ENCODE measurements at regions not wholly inside any gene's neighbourhood (a gene's known extent, or its start where the extent isn't known, plus 50 kb on each side); places are given as distances from the start of the nearest gene placed in this dataset.

GRCh38 chr5:143685246-143685815 is 126.6 kb upstream of the HMHB1 start:
- no peaks in the 10 kb centered on the region for H3K4me1 ChIP-seq (ENCODE audit: control insufficient read depth in 2 of 2, insufficient read depth in 2 of 2, low read length in 1 of 2)
- H3K4me3 ChIP-seq (ENCODE audit: low read depth in 1 of 2, low read length in 2 of 2) = no peak overlapping the region
- H3K9me3 ChIP-seq (ENCODE audit: control insufficient read depth in 2 of 2, insufficient read depth in 1 of 2, low read depth in 1 of 2, low read length in 1 of 2) = no peaks in the 10 kb centered on the region
- 80 to 94% methylated on average over 2 of the region's 2 CpGs for WGBS, 2 donors
- no peaks in the 10 kb centered on the region for H3K27me3 ChIP-seq (ENCODE audit: control insufficient read depth in 1 of 2, insufficient read depth in 2 of 2, low read length in 2 of 2)
- no peak overlapping the region for H3K27ac ChIP-seq (ENCODE audit: low read depth in 2 of 2, low read length in 1 of 2)
- no peaks in the 10 kb centered on the region for H3K36me3 ChIP-seq (ENCODE audit: control insufficient read depth in 2 of 2, insufficient read depth in 2 of 2, low read length in 1 of 2)

GRCh38 chr5:143683459-143683858 is 128.5 kb upstream of the HMHB1 start:
- H3K27ac ChIP-seq (ENCODE audit: low read depth in 2 of 2, low read length in 1 of 2) = no peak overlapping the region
- WGBS, 2 donors = 69 to 82% methylated on average over 1 of the region's 1 CpG
- H3K4me1 ChIP-seq (ENCODE audit: control insufficient read depth in 2 of 2, insufficient read depth in 2 of 2, low read length in 1 of 2) = no peaks in the 10 kb centered on the region
- no peaks in the 10 kb centered on the region for H3K27me3 ChIP-seq (ENCODE audit: control insufficient read depth in 1 of 2, insufficient read depth in 2 of 2, low read length in 2 of 2)
- H3K36me3 ChIP-seq (ENCODE audit: control insufficient read depth in 2 of 2, insufficient read depth in 2 of 2, low read length in 1 of 2) = no peaks in the 10 kb centered on the region
- no peaks in the 10 kb centered on the region for H3K9me3 ChIP-seq (ENCODE audit: control insufficient read depth in 2 of 2, insufficient read depth in 1 of 2, low read depth in 1 of 2, low read length in 1 of 2)
- no peak overlapping the region for H3K4me3 ChIP-seq (ENCODE audit: low read depth in 1 of 2, low read length in 2 of 2)

- Histone ChIP-seq H3K27ac (ENCODE audit: low read depth in 2 of 2, low read length in 1 of 2) (no peak overlapping the region), H3K9me3 (ENCODE audit: control insufficient read depth in 2 of 2, insufficient read depth in 1 of 2, low read depth in 1 of 2, low read length in 1 of 2) (no peaks in the 10 kb centered on the region), H3K27me3 (ENCODE audit: control insufficient read depth in 1 of 2, insufficient read depth in 2 of 2, low read length in 2 of 2) (no peaks in the 10 kb centered on the region), H3K36me3 (ENCODE audit: control insufficient read depth in 2 of 2, insufficient read depth in 2 of 2, low read length in 1 of 2) (no peaks in the 10 kb centered on the region), H3K4me1 (ENCODE audit: control insufficient read depth in 2 of 2, insufficient read depth in 2 of 2, low read length in 1 of 2) (no peaks in the 10 kb centered on the region), H3K4me3 (ENCODE audit: low read depth in 1 of 2, low read length in 2 of 2) (no peak overlapping the region)
- 47 to 60% methylated on average over 3 of the region's 3 CpGs for WGBS, 2 donors
Observed at GRCh38 chr5:143682929-143683386, 129.0 kb upstream of the HMHB1 start.

- H3K9me3 ChIP-seq (ENCODE audit: control insufficient read depth in 2 of 2, insufficient read depth in 1 of 2, low read depth in 1 of 2, low read length in 1 of 2) = no peaks in the 10 kb centered on the region
Observed at GRCh38 chr5:143682246-143682905, 129.6 kb upstream of the HMHB1 start.

GRCh38 chr5:143680672-143681259 is 131.2 kb upstream of the HMHB1 start:
- Histone ChIP-seq H3K4me3 (ENCODE audit: low read depth in 1 of 2, low read length in 2 of 2) (no peak overlapping the region), H3K27ac (ENCODE audit: low read depth in 2 of 2, low read length in 1 of 2) (no peak overlapping the region), H3K9me3 (ENCODE audit: control insufficient read depth in 2 of 2, insufficient read depth in 1 of 2, low read depth in 1 of 2, low read length in 1 of 2) (no peaks in the 10 kb centered on the region), H3K4me1 (ENCODE audit: control insufficient read depth in 2 of 2, insufficient read depth in 2 of 2, low read length in 1 of 2) (no peaks in the 10 kb centered on the region), H3K36me3 (ENCODE audit: control insufficient read depth in 2 of 2, insufficient read depth in 2 of 2, low read length in 1 of 2) (no peaks in the 10 kb centered on the region), H3K27me3 (ENCODE audit: control insufficient read depth in 1 of 2, insufficient read depth in 2 of 2, low read length in 2 of 2) (no peaks in the 10 kb centered on the region)
- 73 to 83% methylated on average over 4 of the region's 4 CpGs for WGBS, 2 donors

More at GRCh38 chr5:143682246-143682905, 129.6 kb upstream of the HMHB1 start:
- Histone ChIP-seq H3K4me1 (ENCODE audit: control insufficient read depth in 2 of 2, insufficient read depth in 2 of 2, low read length in 1 of 2) (no peaks in the 10 kb centered on the region), H3K27ac (ENCODE audit: low read depth in 2 of 2, low read length in 1 of 2) (no peak overlapping the region), H3K4me3 (ENCODE audit: low read depth in 1 of 2, low read length in 2 of 2) (no peak overlapping the region), H3K36me3 (ENCODE audit: control insufficient read depth in 2 of 2, insufficient read depth in 2 of 2, low read length in 1 of 2) (no peaks in the 10 kb centered on the region), H3K27me3 (ENCODE audit: control insufficient read depth in 1 of 2, insufficient read depth in 2 of 2, low read length in 2 of 2) (no peaks in the 10 kb centered on the region)
- WGBS, 2 donors = 31 to 58% methylated on average over 2 of the region's 2 CpGs

GRCh38 chr5:143679777-143680176 is 132.2 kb upstream of the HMHB1 start:
- Histone ChIP-seq H3K4me3 (ENCODE audit: low read depth in 1 of 2, low read length in 2 of 2) (no peak overlapping the region), H3K9me3 (ENCODE audit: control insufficient read depth in 2 of 2, insufficient read depth in 1 of 2, low read depth in 1 of 2, low read length in 1 of 2) (no peaks in the 10 kb centered on the region)
- 43 to 58% methylated on average over 1 of the region's 1 CpG for WGBS, 2 donors

GRCh38 chr5:143678148-143678905 is 133.6 kb upstream of the HMHB1 start:
- 93 to 95% methylated on average over 1 of the region's 1 CpG for WGBS, 2 donors
- Histone ChIP-seq H3K27ac (ENCODE audit: low read depth in 2 of 2, low read length in 1 of 2) (no peak overlapping the region), H3K9me3 (ENCODE audit: control insufficient read depth in 2 of 2, insufficient read depth in 1 of 2, low read depth in 1 of 2, low read length in 1 of 2) (no peaks in the 10 kb centered on the region), H3K27me3 (ENCODE audit: control insufficient read depth in 1 of 2, insufficient read depth in 2 of 2, low read length in 2 of 2) (no peaks in the 10 kb centered on the region), H3K36me3 (ENCODE audit: control insufficient read depth in 2 of 2, insufficient read depth in 2 of 2, low read length in 1 of 2) (no peaks in the 10 kb centered on the region), H3K4me1 (ENCODE audit: control insufficient read depth in 2 of 2, insufficient read depth in 2 of 2, low read length in 1 of 2) (no peaks in the 10 kb centered on the region), H3K4me3 (ENCODE audit: low read depth in 1 of 2, low read length in 2 of 2) (no peak overlapping the region)

More at GRCh38 chr5:143679777-143680176, 132.2 kb upstream of the HMHB1 start:
- Histone ChIP-seq H3K36me3 (ENCODE audit: control insufficient read depth in 2 of 2, insufficient read depth in 2 of 2, low read length in 1 of 2) (no peaks in the 10 kb centered on the region), H3K4me1 (ENCODE audit: control insufficient read depth in 2 of 2, insufficient read depth in 2 of 2, low read length in 1 of 2) (no peaks in the 10 kb centered on the region), H3K27me3 (ENCODE audit: control insufficient read depth in 1 of 2, insufficient read depth in 2 of 2, low read length in 2 of 2) (no peaks in the 10 kb centered on the region), H3K27ac (ENCODE audit: low read depth in 2 of 2, low read length in 1 of 2) (no peak overlapping the region)

- Histone ChIP-seq H3K27me3 (ENCODE audit: control insufficient read depth in 1 of 2, insufficient read depth in 2 of 2, low read length in 2 of 2) (no peaks in the 10 kb centered on the region), H3K36me3 (ENCODE audit: control insufficient read depth in 2 of 2, insufficient read depth in 2 of 2, low read length in 1 of 2) (no peaks in the 10 kb centered on the region), H3K4me1 (ENCODE audit: control insufficient read depth in 2 of 2, insufficient read depth in 2 of 2, low read length in 1 of 2) (no peaks in the 10 kb centered on the region), H3K4me3 (ENCODE audit: low read depth in 1 of 2, low read length in 2 of 2) (no peak overlapping the region), H3K9me3 (ENCODE audit: control insufficient read depth in 2 of 2, insufficient read depth in 1 of 2, low read depth in 1 of 2, low read length in 1 of 2) (no peaks in the 10 kb centered on the region), H3K27ac (ENCODE audit: low read depth in 2 of 2, low read length in 1 of 2) (no peak overlapping the region)
- 94% methylated on average over 6 of the region's 6 CpGs for WGBS, 2 donors
Observed at GRCh38 chr5:143677403-143677802, 134.6 kb upstream of the HMHB1 start.

GRCh38 chr5:143676802-143677201 is 135.2 kb upstream of the HMHB1 start:
- H3K36me3 ChIP-seq (ENCODE audit: control insufficient read depth in 2 of 2, insufficient read depth in 2 of 2, low read length in 1 of 2) = no peaks in the 10 kb centered on the region
- 52 to 69% methylated on average over 1 of the region's 1 CpG for WGBS, 2 donors
- no peaks in the 10 kb centered on the region for H3K4me1 ChIP-seq (ENCODE audit: control insufficient read depth in 2 of 2, insufficient read depth in 2 of 2, low read length in 1 of 2)
- no peaks in the 10 kb centered on the region for H3K9me3 ChIP-seq (ENCODE audit: control insufficient read depth in 2 of 2, insufficient read depth in 1 of 2, low read depth in 1 of 2, low read length in 1 of 2)
- H3K27ac ChIP-seq (ENCODE audit: low read depth in 2 of 2, low read length in 1 of 2) = no peak overlapping the region
- no peak overlapping the region for H3K4me3 ChIP-seq (ENCODE audit: low read depth in 1 of 2, low read length in 2 of 2)
- no peaks in the 10 kb centered on the region for H3K27me3 ChIP-seq (ENCODE audit: control insufficient read depth in 1 of 2, insufficient read depth in 2 of 2, low read length in 2 of 2)

Data from esophagus (tissue), 2 donors.